ENCODE measurements at regions not wholly inside any gene's neighbourhood (a gene's known extent, or its start where the extent isn't known, plus 50 kb on each side); places are given as distances from the start of the nearest gene placed in this dataset.

GRCh38 chr12:39000370-39000769 lies 95.0 kb upstream of the CPNE8 start:
- dilution Hi-C loops (cut with MboI; ENCODE audit: extremely low pct_ligation_motif_present, low sequenced_read_pairs): no loop called here
- no peaks in the 10 kb centered on the region for H3K9me3 ChIP-seq (ENCODE audit: control insufficient read depth, low read depth, low read length)
- H3K4me3 ChIP-seq (ENCODE audit: control insufficient read depth in 2 of 3, extremely low read depth in 1 of 3, insufficient read depth in 2 of 3, low read depth in 1 of 3, low read length in 3 of 3): no peak overlapping the region
- TF ChIP-seq CTCF (optimal IDR thresholded peaks at IDR 0.05 in 1 of 3, IDR thresholded peaks at IDR 0.05 in 1 of 3, conservative IDR thresholded peaks at IDR 0.05 in 1 of 3; ENCODE audit: extremely low read depth in 1 of 3, insufficient read depth in 2 of 3, low read length in 3 of 3) (no peak), EZH2 (IDR thresholded peaks at IDR 0.05; ENCODE audit: low read length) (no peak)
- H3K9me1 ChIP-seq (ENCODE audit: control insufficient read depth, extremely low read depth, insufficient read depth, low read length): no peaks in the 10 kb centered on the region
- H4K20me1 ChIP-seq (ENCODE audit: control insufficient read depth, extremely low read depth, insufficient read depth, low read length): no peaks in the 10 kb centered on the region
- no peak for DNase-seq (ENCODE audit: low read depth, low spot score)
- FAIRE-seq: no peak
- H2AFZ ChIP-seq (ENCODE audit: control insufficient read depth, low read length): no peak overlapping the region
- H3K27me3 ChIP-seq (ENCODE audit: control insufficient read depth, extremely low read depth, insufficient read depth, low read length): no peaks in the 10 kb centered on the region
- no peak overlapping the region for H3K4me2 ChIP-seq (ENCODE audit: control insufficient read depth, extremely low read depth, insufficient read depth, low read depth, low read length)
- no peak overlapping the region for H3K9ac ChIP-seq (ENCODE audit: control insufficient read depth, extremely low read depth, insufficient read depth, low read length)
- no peak overlapping the region for H3K27ac ChIP-seq (ENCODE audit: control insufficient read depth, insufficient read depth, low read length)
- no peaks in the 10 kb centered on the region for H3K4me1 ChIP-seq (ENCODE audit: control insufficient read depth, extremely low read depth, insufficient read depth, low read length)
- H3K36me3 ChIP-seq (ENCODE audit: control insufficient read depth in 2 of 2, extremely low read depth in 1 of 2, insufficient read depth in 2 of 2, low read length in 2 of 2): no peaks in the 10 kb centered on the region
- no peaks in the 10 kb centered on the region for H3K79me2 ChIP-seq (ENCODE audit: control insufficient read depth, insufficient read depth, low read length)

- DNase-seq (ENCODE audit: low read depth, low spot score): no peak
- Histone ChIP-seq H3K79me2 (ENCODE audit: control insufficient read depth, insufficient read depth, low read length) (no peaks in the 10 kb centered on the region), H3K4me2 (ENCODE audit: control insufficient read depth, extremely low read depth, insufficient read depth, low read depth, low read length) (no peak overlapping the region), H4K20me1 (ENCODE audit: control insufficient read depth, extremely low read depth, insufficient read depth, low read length) (no peaks in the 10 kb centered on the region), H3K4me3 (ENCODE audit: control insufficient read depth in 2 of 3, extremely low read depth in 1 of 3, insufficient read depth in 2 of 3, low read depth in 1 of 3, low read length in 3 of 3) (no peak overlapping the region), H3K27me3 (ENCODE audit: control insufficient read depth, extremely low read depth, insufficient read depth, low read length) (no peaks in the 10 kb centered on the region), H3K9ac (ENCODE audit: control insufficient read depth, extremely low read depth, insufficient read depth, low read length) (no peak overlapping the region), H3K9me3 (ENCODE audit: control insufficient read depth, low read depth, low read length) (no peaks in the 10 kb centered on the region), H3K36me3 (ENCODE audit: control insufficient read depth in 2 of 2, extremely low read depth in 1 of 2, insufficient read depth in 2 of 2, low read length in 2 of 2) (no peaks in the 10 kb centered on the region), H3K9me1 (ENCODE audit: control insufficient read depth, extremely low read depth, insufficient read depth, low read length) (no peaks in the 10 kb centered on the region), H3K27ac (ENCODE audit: control insufficient read depth, insufficient read depth, low read length) (no peak overlapping the region), H2AFZ (ENCODE audit: control insufficient read depth, low read length) (no peak overlapping the region), H3K4me1 (ENCODE audit: control insufficient read depth, extremely low read depth, insufficient read depth, low read length) (no peaks in the 10 kb centered on the region)
- TF ChIP-seq CTCF (optimal IDR thresholded peaks at IDR 0.05 in 1 of 3, IDR thresholded peaks at IDR 0.05 in 1 of 3, conservative IDR thresholded peaks at IDR 0.05 in 1 of 3; ENCODE audit: extremely low read depth in 1 of 3, insufficient read depth in 2 of 3, low read length in 3 of 3) (no peak), EZH2 (IDR thresholded peaks at IDR 0.05; ENCODE audit: low read length) (no peak)
- no peak for FAIRE-seq
- dilution Hi-C loops (cut with MboI; ENCODE audit: extremely low pct_ligation_motif_present, low sequenced_read_pairs): no loop called here
These were observed 93.6 kb upstream of the CPNE8 start for GRCh38 chr12:38998887-38999482.

Data from keratinocyte (primary cell).